ENCODE measurements at regions not wholly inside any gene's neighbourhood (a gene's known extent, or its start where the extent isn't known, plus 50 kb on each side); places are given as distances from the start of the nearest gene placed in this dataset.

- H3K27ac ChIP-seq (ENCODE audit: control insufficient read depth, insufficient read depth), result no peak overlapping the region
- H3K4me2 ChIP-seq (ENCODE audit: control insufficient read depth, insufficient read depth), result no peak overlapping the region
- no peak overlapping the region for H2AFZ ChIP-seq (ENCODE audit: control insufficient read depth, low read depth, low read length)
- 0% methylated on average over 2 of the region's 2 CpGs for WGBS (ENCODE audit: insufficient coverage, insufficient replicate concordance, low lambda C conversion rate, missing lambda C conversion rate)
- intact Hi-C loops (cut with micrococcal nuclease; ENCODE audit: unreplicated experiment) (no loop called here), in situ Hi-C loops (cut with MboI) (no loop called here)
- H3K36me3 ChIP-seq (ENCODE audit: control insufficient read depth in 2 of 2, insufficient read depth in 2 of 2, low read length in 1 of 2), result no peaks in the 10 kb centered on the region
- no peaks in the 10 kb centered on the region for H3K4me1 ChIP-seq (ENCODE audit: control insufficient read depth, insufficient read depth, low read length)
- ChIA-PET SMC1A (ENCODE audit: uncharacterized antibody, unreplicated experiment) (no interaction called here), POLR2A (no interaction called here), CTCF (interaction anchor here (0.7 kb wide), 1 partner anchor 44 kb away, joined by 3 read pairs; no protein-coding TSS in a partner anchor), RAD21 (ENCODE audit: unreplicated experiment) (interaction anchor here (0.8 kb wide), 1 partner anchor 13 kb away, joined by 3 read pairs; no protein-coding TSS in a partner anchor)
- FAIRE-seq (no peak), DNase-seq (ENCODE audit: low read depth, low spot score) (no peak), ATAC-seq (no peak)
- H3K4me3 ChIP-seq, result no peak overlapping the region
- no peak overlapping the region for H3K9ac ChIP-seq (ENCODE audit: control insufficient read depth, insufficient read depth, low read length)
- no peaks in the 10 kb centered on the region for H3K27me3 ChIP-seq (replicated peaks in 1 of 2; ENCODE audit: control insufficient read depth in 2 of 2, insufficient read depth in 2 of 2, low read length in 1 of 2)
- BruUV-seq (replicated peaks), result no TSS peak
- H3K9me3 ChIP-seq (replicated peaks; ENCODE audit: control insufficient read depth, insufficient read depth, low read length), result no peaks in the 10 kb centered on the region
- H4K20me1 ChIP-seq (ENCODE audit: control insufficient read depth, insufficient read depth), result no peaks in the 10 kb centered on the region
- TF ChIP-seq PBX3 (IDR thresholded peaks at IDR 0.05; ENCODE audit: insufficient replicate concordance, low read depth, low read length) (no peak), NFYB (IDR thresholded peaks at IDR 0.05; ENCODE audit: insufficient read depth, low read depth, low read length) (no peak), IKZF1 (conservative IDR thresholded peaks at IDR 0.05) (no peak), BMI1 (IDR thresholded peaks at IDR 0.05; ENCODE audit: borderline replicate concordance) (no peak), PAX8 (IDR thresholded peaks at IDR 0.05) (no peak), IRF3 (IDR thresholded peaks at IDR 0.05) (no peak)
- H3K79me2 ChIP-seq (ENCODE audit: control insufficient read depth, insufficient read depth, low read length), result no peaks in the 10 kb centered on the region
Observed at GRCh38 chr12:90342081-90342480, 612.9 kb downstream of the CCER1 start.

GRCh38 chr12:90339837-90340236, 615.1 kb downstream of the CCER1 start:
- ChIA-PET POLR2A (no interaction called here), RAD21 (ENCODE audit: unreplicated experiment) (no interaction called here), SMC1A (ENCODE audit: uncharacterized antibody, unreplicated experiment) (no interaction called here), CTCF (no interaction called here)
- no peak overlapping the region for H3K4me3 ChIP-seq
- no peak for ATAC-seq
- H3K4me2 ChIP-seq (ENCODE audit: control insufficient read depth, insufficient read depth), result no peak overlapping the region
- BruUV-seq (replicated peaks), result no TSS peak
- H2AFZ ChIP-seq (ENCODE audit: control insufficient read depth, low read depth, low read length), result no peak overlapping the region
- H3K36me3 ChIP-seq (ENCODE audit: control insufficient read depth in 2 of 2, insufficient read depth in 2 of 2, low read length in 1 of 2), result no peaks in the 10 kb centered on the region
- no peaks in the 10 kb centered on the region for H3K79me2 ChIP-seq (ENCODE audit: control insufficient read depth, insufficient read depth, low read length)
- H4K20me1 ChIP-seq (ENCODE audit: control insufficient read depth, insufficient read depth), result no peaks in the 10 kb centered on the region
- WGBS (ENCODE audit: insufficient coverage, insufficient replicate concordance, low lambda C conversion rate, missing lambda C conversion rate), result 33% methylated on average over 4 of the region's 4 CpGs
- FAIRE-seq, result no peak
- no peak overlapping the region for H3K9ac ChIP-seq (ENCODE audit: control insufficient read depth, insufficient read depth, low read length)
- no peak for TF ChIP-seq MTA3 (IDR thresholded peaks at IDR 0.05; ENCODE audit: borderline replicate concordance, low read length)
- TF ChIP-seq RFX5 (IDR thresholded peaks at IDR 0.05; ENCODE audit: low read depth, low read length), result no peak
- no peak for TF ChIP-seq NFYA (IDR thresholded peaks at IDR 0.05; ENCODE audit: borderline replicate concordance, low read depth, low read length)
- TF ChIP-seq SREBF2 (IDR thresholded peaks at IDR 0.05; ENCODE audit: low read length), result no peak
- TF ChIP-seq SIX5 (IDR thresholded peaks at IDR 0.05; ENCODE audit: low read depth, low read length, severe bottlenecking), result no peak
- H3K4me1 ChIP-seq (ENCODE audit: control insufficient read depth, insufficient read depth, low read length), result no peaks in the 10 kb centered on the region
- DNase-seq (ENCODE audit: low read depth, low spot score), result no peak
- no peak overlapping the region for H3K27ac ChIP-seq (ENCODE audit: control insufficient read depth, insufficient read depth)
- H3K9me3 ChIP-seq (replicated peaks; ENCODE audit: control insufficient read depth, insufficient read depth, low read length), result no peaks in the 10 kb centered on the region
- intact Hi-C loops (cut with micrococcal nuclease; ENCODE audit: unreplicated experiment) (no loop called here), in situ Hi-C loops (cut with MboI) (no loop called here)
- no peaks in the 10 kb centered on the region for H3K27me3 ChIP-seq (replicated peaks in 1 of 2; ENCODE audit: control insufficient read depth in 2 of 2, insufficient read depth in 2 of 2, low read length in 1 of 2)

Data from GM12878 (cell line).